ENCODE measurements at regions not wholly inside any gene's neighbourhood (a gene's known extent, or its start where the extent isn't known, plus 50 kb on each side); places are given as distances from the start of the nearest gene placed in this dataset.

DNA sequence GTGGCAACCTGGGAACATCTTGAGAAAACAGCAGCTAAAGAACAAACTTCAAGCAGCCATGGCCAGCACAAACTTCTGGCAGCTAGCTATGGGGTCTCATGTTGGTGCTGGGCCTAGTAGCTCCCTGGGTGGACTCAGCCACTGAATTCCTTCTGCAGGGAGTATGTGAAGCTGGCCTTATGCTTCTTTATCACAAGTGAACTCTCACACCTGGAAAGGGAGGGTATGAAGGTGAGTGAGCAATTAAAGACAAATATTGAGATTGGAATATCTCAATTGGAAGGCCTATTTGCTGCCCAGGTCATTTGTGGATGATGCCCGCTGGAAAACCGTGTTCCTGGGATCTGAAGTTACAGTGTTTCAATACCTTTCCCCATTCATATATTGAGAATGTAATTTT, 153.3 kb upstream of the RPS6KA3 start:
- DNase-seq, result no peak

DNA sequence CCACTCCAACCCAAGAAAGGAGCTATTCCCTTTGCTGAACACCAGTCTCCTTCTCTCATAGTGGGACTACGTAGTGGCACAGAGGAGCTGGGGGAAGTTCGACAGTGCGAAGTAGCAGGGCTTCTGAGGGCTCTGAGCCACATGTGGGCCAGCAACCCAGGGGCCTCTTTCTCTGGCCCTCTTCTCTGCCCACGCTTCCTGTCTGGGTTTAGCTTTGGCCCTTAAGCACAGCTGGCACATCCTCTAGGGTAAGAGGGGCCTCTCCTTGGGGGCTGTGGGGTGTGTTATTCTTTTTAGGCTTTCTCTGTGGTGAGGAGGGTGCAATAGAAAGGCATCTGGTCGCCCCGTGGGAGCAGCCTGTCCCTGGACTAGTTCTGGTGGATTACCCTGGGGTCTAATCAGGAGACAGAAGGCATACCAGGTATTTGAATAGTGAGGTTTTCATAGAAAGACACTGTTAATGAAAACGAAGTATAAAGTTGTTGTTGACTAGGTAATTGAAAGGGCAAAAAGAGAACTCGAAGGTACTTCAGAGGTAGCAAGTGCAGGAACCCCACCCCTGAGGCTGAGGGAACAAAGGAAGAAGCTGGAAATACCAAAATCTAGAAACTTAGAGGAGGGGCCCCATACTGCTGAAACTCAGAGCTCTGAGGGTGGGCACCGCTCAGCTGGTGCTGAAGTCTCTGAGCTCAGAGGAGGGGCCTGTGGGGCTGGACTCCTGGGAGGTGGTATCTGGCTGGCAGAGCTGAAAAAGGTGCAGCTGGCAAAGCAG, 151.9 kb upstream of the RPS6KA3 start:
- no peak for DNase-seq

DNA sequence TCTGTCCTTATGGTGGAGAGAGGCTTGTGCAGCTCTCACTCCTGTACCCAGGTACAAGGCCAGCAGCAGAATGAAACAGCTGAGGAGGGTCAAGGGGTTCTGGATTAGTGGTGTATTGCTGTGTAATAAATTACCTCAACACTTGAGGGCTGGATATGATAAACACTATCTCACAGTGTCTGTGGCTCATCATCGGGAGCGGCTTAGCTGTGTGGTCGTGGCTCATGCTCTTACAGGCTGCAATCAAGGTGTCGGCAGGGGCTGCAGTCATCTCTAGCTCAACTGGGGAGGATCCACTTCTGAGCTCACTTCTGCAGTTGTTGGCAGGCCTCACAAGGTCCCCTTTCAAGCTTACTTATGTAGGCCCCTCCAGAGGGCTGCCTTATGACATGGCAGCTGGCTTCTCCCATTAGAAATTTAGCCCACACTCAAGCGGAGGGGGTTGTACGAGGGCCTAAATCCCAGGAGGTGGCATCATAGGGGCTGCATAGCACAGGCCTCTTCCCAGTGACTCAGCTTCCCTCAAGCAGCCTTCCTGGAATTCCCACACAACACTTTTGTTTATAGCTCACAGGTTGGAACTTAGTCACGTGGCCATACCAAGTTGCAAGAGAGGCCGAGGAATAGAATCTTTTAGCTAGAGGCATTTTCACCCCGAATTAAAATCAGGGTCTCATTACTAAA, 148.2 kb upstream of the RPS6KA3 start:
- no peak for DNase-seq

DNA sequence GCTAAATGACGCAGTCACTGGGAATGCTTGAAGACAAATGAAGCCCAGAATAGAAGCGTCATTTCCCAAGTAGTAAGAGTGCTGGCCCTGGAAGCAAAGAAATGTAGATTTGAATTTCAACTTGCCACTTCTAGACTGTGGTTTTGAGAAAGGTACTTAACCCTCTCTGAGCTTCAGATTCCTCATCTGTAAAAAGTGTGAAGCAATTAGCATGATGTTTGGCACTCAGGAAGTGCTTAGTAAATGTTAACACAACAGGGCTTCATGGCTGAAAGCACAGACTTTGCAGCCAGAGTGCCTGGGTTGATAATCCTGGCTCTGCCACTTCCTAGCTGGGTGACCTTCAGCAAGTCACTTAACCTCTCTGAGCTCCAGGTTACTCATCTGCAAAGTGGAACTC, 147.4 kb upstream of the RPS6KA3 start:
- DNase-seq, result no peak

DNA sequence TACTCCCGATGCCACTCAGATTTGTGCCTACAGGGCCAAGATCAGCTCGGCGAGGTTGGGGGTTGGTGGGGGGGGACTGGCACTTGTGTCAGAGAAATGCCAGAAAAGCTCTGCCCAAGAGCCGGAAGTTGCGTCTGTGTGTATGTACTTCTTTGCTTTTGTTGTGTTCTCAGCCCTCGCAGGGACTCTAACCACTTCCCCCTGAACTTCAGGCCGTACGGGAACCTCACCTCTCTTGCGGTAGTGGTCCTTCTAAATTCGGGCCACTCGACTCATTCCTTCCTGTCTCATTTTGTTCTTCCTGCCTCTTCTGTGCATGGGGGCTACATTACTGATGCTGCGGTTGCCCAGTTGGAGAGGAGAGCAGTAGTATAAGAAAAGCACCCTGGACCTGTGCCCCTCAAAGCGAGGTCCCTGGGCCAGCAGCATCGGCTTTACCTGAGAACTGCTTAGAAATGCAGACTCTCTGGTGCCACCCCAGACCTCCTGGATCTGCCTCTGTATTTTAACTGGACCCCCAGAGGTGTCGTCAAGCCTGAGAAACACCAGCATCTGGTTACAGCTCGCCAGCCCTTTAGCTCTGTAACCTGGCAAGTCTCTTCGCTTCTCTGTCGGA, 146.3 kb upstream of the RPS6KA3 start:
- DNase-seq, result no peak

DNA sequence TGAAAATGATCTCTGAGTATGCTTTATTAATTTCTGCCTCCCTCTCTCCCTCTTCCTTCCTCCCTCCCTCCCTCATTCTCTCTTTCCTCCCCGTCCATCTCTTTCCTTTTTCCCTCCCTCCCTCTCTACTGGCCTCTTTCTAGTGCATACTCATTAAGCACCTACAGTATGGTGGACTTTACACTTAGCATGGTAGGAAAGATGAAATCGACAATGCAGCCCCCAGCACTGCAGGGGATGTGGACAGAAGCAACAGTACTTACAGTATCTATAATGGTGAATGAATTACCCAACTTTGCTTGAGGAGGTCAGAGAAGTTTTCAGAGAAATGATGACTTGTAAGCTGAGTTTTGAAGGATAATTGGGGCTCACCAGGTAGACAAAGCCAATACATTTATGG, 143.8 kb upstream of the RPS6KA3 start:
- no peak for DNase-seq

- no peak for DNase-seq
Observed at GRCh38 chrX:20409991-20410390, 143.3 kb upstream of the RPS6KA3 start.

DNA sequence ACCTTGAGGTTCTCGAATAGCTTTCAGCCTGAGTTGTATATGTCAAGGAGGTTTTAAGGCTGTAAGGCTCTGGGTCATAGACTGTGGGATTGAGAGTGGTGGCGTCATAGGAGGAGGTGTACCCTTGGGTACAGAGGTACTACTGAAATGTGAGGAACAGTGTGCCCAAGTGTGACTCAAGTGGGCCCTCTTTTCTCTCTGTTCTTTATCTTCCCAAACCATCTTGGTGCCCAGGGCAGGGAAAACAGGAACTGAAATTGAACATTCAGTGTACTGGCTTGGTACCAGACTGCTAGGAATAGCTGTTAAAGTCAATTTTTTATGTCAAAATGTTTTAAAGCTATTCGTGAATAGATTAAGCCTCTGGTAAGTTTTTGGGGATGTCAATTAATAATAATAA, 136.2 kb upstream of the RPS6KA3 start:
- no peak for DNase-seq

- DNase-seq, result no peak
Observed at GRCh38 chrX:20399728-20400414, 133.2 kb upstream of the RPS6KA3 start.

DNA sequence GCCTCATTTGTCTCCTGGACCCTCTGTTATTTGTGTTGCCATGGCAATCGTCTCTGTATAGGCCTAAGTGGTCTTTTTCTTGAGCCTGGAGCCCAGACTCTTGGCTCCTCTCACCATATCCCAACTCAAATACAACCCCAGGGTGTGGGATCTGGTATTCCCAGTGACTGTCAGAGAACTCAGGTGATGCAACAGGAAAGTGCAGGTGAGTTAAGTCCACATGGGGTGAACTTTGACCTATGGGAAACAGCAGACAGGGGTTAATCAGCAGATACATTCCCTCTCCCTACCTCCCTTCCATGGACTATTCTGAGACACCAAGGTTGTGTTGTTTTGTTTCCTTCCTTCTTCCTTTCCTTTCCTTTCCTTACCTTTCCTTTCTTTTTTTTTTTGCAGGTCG, 130.9 kb upstream of the RPS6KA3 start:
- no peak for DNase-seq

- DNase-seq, result no peak
Observed at GRCh38 chrX:20394451-20394850, 127.7 kb upstream of the RPS6KA3 start.

DNA sequence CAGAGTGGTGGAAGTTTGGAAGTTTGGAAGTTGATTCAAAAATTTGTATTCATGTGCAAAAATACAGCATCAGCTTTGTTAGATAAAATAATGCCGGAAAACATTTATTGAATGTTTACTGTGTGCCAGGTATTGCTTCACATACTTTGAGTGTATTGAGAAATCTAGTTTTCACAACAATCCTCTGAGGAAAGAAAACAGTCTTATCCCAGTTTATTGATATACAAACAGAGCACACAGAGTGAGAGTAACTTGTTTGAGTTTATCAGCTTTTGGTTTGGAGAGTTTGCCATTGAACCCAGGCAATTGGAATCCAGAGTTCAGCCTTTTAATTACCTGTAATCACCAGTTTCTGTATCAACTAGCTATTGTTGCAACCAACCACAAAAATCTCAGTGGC, 127.2 kb upstream of the RPS6KA3 start:
- DNase-seq, result no peak

DNA sequence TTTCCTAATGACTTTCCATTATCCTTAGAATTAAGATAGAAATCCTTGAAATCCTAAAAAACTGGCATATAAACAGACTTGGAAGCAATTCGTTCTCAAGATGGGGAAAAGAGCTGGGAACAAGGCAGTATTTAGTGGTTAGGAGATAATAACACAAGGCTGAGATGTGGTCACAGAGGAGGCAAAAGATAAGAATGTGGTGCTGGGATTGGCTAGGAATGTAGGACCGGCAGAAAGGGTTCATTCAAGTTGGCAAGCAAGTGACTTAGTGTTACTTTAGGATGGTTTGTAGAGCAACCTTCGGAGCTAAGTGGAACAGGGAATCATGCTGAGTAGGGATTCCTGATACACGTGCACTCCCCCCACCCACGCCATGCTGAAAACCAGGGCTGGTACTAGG, 121.9 kb upstream of the RPS6KA3 start:
- no peak for DNase-seq

GRCh38 chrX:20383477-20383876, 116.8 kb upstream of the RPS6KA3 start:
- DNase-seq, result peak; percentile 26 to 67

- DNase-seq, result peak; percentile 20 to 23
Observed at GRCh38 chrX:20382518-20383297, 116.0 kb upstream of the RPS6KA3 start.

- no peak for DNase-seq
Observed at GRCh38 chrX:20382082-20382481, 115.4 kb upstream of the RPS6KA3 start.

- no peak for DNase-seq
Observed at GRCh38 chrX:20378233-20378920, 111.7 kb upstream of the RPS6KA3 start.

DNA sequence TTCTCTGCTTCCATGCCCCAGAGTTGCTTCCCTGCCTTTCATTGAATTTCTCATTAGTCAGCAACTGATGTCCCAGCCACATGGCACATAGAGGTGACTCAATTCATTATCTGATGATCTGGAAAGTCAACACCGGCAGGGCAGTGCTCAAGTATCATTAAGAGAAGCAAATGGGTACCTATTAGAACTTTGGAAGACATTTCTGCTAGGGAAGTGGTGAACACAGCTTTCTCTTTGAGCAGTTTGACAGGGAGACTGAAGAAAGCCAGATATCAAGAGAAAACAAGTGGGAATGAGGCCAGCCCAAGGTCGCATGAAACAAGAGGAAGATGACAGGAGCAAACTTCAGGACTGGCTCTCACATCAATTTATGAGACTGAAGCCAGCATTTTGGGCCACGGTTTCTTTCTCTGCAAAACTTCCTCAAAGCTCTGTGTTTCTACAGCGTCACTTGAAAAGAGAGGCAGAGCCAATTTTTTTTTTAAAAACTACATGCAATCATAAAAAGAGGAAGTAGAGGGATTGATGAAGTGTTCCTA, 108.3 kb upstream of the RPS6KA3 start:
- no peak for DNase-seq

GRCh38 chrX:20374450-20374849, 107.7 kb upstream of the RPS6KA3 start:
- DNase-seq, result no peak

DNA sequence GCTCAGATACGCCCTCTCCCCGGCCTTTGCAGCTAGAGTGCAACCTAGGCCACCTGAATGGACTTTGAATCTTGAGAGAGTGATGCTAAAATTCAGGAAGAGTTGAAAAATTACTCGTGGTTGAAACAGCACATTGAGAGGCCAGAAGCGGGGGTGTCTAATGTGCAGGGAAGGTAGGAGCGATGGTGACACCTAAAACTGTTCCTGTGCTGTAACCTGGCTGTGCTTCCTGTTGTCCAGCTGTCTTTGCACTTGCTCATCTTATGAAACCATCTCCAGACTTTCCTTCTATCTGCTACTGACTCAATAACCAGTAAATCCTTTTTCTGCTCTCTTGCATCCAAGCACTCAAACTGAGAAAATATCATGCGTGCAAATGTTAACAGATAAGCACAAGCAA, 106.4 kb upstream of the RPS6KA3 start:
- no peak for DNase-seq

- DNase-seq, result no peak
Observed at GRCh38 chrX:20372533-20372932, 105.8 kb upstream of the RPS6KA3 start.

DNA sequence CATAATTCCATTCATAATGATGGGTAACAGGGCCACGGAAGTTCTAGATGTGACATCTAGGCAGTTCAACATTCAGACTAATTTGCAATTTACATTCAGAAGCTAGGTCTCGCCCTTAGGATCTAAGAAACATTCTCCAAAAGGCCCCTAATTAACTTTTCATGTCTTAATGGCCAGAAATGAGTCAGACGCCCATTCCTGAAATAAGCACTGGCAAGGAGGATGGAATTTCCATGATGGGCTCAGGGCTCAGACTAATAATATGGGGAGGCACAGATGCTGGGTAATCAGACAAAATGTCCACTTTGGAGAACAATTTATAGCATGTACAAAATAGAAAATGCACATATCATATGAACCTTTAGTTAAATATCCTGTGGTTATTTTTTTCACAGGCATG, 102.8 kb upstream of the RPS6KA3 start:
- no peak for DNase-seq
